ENCODE measurements at regions not wholly inside any gene's neighbourhood (a gene's known extent, or its start where the extent isn't known, plus 50 kb on each side); places are given as distances from the start of the nearest gene placed in this dataset.
"Not testable (repeated sequence)": the region's sequence is repeated elsewhere in the genome, so short reads cannot be mapped to it uniquely, and the experiment has no call there.

- Histone ChIP-seq H3K4me3 (replicated peaks; ENCODE audit: insufficient read depth, low read length) (no peak overlapping the region), H3K27ac (replicated peaks) (no peak overlapping the region), H3K27me3 (ENCODE audit: insufficient read depth, poor library complexity, severe bottlenecking) (no peaks in the 10 kb centered on the region)
- no peak for TF ChIP-seq REST (IDR thresholded peaks at IDR 0.05; ENCODE audit: insufficient replicate concordance, low read depth)
- TF ChIP-seq GABPA (IDR thresholded peaks at IDR 0.05; ENCODE audit: low read depth), result no peak
- no peak for TF ChIP-seq SPI1 (IDR thresholded peaks at IDR 0.05; ENCODE audit: borderline replicate concordance, low read depth)
- TF ChIP-seq, protein P1, sequence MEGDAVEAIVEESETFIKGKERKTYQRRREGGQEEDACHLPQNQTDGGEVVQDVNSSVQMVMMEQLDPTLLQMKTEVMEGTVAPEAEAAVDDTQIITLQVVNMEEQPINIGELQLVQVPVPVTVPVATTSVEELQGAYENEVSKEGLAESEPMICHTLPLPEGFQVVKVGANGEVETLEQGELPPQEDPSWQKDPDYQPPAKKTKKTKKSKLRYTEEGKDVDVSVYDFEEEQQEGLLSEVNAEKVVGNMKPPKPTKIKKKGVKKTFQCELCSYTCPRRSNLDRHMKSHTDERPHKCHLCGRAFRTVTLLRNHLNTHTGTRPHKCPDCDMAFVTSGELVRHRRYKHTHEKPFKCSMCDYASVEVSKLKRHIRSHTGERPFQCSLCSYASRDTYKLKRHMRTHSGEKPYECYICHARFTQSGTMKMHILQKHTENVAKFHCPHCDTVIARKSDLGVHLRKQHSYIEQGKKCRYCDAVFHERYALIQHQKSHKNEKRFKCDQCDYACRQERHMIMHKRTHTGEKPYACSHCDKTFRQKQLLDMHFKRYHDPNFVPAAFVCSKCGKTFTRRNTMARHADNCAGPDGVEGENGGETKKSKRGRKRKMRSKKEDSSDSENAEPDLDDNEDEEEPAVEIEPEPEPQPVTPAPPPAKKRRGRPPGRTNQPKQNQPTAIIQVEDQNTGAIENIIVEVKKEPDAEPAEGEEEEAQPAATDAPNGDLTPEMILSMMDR (IDR thresholded peaks at IDR 0.05; ENCODE audit: insufficient read depth, low read length), result no peak
- TF ChIP-seq POLR2AphosphoS5 (IDR thresholded peaks at IDR 0.05; ENCODE audit: low read depth), result no peak
- no peak for DNase-seq (ENCODE audit: low read depth in 1 of 2, low spot score in 1 of 2)
These were observed 676.7 kb upstream of the SOX9 start for GRCh38 chr17:71444078-71444477.

GRCh38 chr17:71446645-71447437 lies 674.0 kb upstream of the SOX9 start:
- no peak overlapping the region for H3K27ac ChIP-seq (replicated peaks)
- no peaks in the 10 kb centered on the region for H3K27me3 ChIP-seq (ENCODE audit: insufficient read depth, poor library complexity, severe bottlenecking)
- DNase-seq (ENCODE audit: low read depth in 1 of 2, low spot score in 1 of 2), result no peak
- no peak for TF ChIP-seq SPI1 (IDR thresholded peaks at IDR 0.05; ENCODE audit: borderline replicate concordance, low read depth)
- no peak overlapping the region for H3K4me3 ChIP-seq (replicated peaks; ENCODE audit: insufficient read depth, low read length)

DNA sequence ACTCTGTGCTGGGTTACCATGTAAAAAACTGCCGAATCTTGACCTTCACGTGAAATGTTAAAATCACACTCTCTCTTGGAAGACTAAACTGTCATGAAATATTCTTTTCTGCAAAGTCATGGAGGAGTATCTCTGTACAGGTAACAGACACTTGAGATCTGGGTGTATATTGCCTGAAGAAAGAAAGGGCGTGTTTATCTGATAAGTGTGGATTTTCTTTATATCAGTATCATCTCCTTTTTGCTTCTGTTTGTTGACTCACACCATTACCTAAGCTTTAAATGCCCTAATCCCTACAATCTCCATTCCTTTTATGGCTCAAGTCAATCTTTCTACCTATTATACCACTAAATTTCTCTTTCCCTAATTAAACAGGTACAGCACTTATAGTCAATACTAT lies 673.2 kb upstream of the SOX9 start:
- TF ChIP-seq SPI1 (IDR thresholded peaks at IDR 0.05; ENCODE audit: borderline replicate concordance, low read depth), result no peak
- TF ChIP-seq POLR2AphosphoS5 (IDR thresholded peaks at IDR 0.05; ENCODE audit: low read depth), result no peak
- TF ChIP-seq REST (IDR thresholded peaks at IDR 0.05; ENCODE audit: insufficient replicate concordance, low read depth), result no peak
- no peak for TF ChIP-seq GABPA (IDR thresholded peaks at IDR 0.05; ENCODE audit: low read depth)
- TF ChIP-seq, protein P1 (IDR thresholded peaks at IDR 0.05; ENCODE audit: insufficient read depth, low read length), result no peak
- Histone ChIP-seq H3K4me3 (replicated peaks; ENCODE audit: insufficient read depth, low read length) (no peak overlapping the region), H3K27ac (replicated peaks) (no peak overlapping the region), H3K27me3 (ENCODE audit: insufficient read depth, poor library complexity, severe bottlenecking) (no peaks in the 10 kb centered on the region)
- DNase-seq (ENCODE audit: low read depth in 1 of 2, low spot score in 1 of 2), result no peak

DNA sequence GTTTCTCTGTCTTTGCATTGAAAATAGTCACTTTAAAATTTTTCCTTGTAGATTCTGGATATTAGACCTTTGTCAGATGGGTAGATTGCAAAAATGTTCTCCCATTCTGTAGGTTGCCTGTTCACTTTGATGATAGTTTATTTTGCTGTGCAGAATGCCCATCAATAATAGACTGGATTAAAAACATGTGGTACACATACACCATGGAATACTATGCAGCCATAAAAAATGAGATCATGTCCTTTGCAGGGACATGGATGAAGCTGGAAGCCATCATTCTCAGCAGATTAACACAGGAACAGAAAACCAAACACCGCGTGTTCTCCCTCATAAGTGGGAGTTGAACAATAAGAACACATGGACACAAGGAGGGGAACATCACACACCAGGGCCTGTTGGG lies 670.2 kb upstream of the SOX9 start:
- H3K27me3 ChIP-seq (ENCODE audit: insufficient read depth, poor library complexity, severe bottlenecking); DNase-seq (ENCODE audit: low read depth in 1 of 2, low spot score in 1 of 2); H3K27ac ChIP-seq (replicated peaks): not testable (repeated sequence)

DNA sequence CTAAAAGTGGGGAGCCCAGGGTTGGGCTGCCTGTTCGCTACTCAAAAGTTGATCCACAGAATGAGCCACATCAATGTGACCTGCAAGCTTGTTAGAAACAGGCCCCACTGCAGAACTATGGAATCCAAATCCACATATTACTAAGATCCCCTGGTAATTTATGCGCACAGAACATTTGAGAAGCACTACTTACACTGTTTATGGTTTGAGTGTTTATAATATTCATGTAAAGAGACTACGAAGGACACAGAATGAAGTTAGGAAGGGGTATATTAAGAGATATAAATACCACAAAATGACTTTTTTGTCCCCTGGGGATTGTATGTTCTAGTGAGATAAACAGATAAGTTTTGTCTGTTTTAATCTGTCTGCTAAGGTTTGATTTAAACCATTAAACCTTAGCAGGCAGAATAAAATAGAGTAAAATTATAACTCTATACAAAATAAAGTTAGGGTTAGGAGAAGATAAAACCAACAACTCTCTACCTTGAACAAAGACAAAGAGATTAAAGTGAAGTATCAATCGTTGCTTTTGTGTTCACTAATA lies 666.9 kb upstream of the SOX9 start:
- no peak for DNase-seq (ENCODE audit: low read depth in 1 of 2, low spot score in 1 of 2)
- Histone ChIP-seq H3K27me3 (ENCODE audit: insufficient read depth, poor library complexity, severe bottlenecking) (no peaks in the 10 kb centered on the region), H3K4me3 (replicated peaks; ENCODE audit: insufficient read depth, low read length) (no peak overlapping the region), H3K27ac (replicated peaks) (no peak overlapping the region)
- TF ChIP-seq POLR2AphosphoS5 (IDR thresholded peaks at IDR 0.05; ENCODE audit: low read depth), result no peak
- TF ChIP-seq GABPA (IDR thresholded peaks at IDR 0.05; ENCODE audit: low read depth), result no peak
- TF ChIP-seq, protein P1 (IDR thresholded peaks at IDR 0.05; ENCODE audit: insufficient read depth, low read length), result no peak
- TF ChIP-seq SPI1 (IDR thresholded peaks at IDR 0.05; ENCODE audit: borderline replicate concordance, low read depth), result no peak
- TF ChIP-seq REST (IDR thresholded peaks at IDR 0.05; ENCODE audit: insufficient replicate concordance, low read depth), result no peak

More for the DNA sequence above, 670.2 kb upstream of the SOX9 start:
- not testable (repeated sequence) for H3K4me3 ChIP-seq (replicated peaks; ENCODE audit: insufficient read depth, low read length)

All from HL-60 (cell line).